ENCODE measurements at regions not wholly inside any gene's neighbourhood (a gene's known extent, or its start where the extent isn't known, plus 50 kb on each side); places are given as distances from the start of the nearest gene placed in this dataset.

- TF ChIP-seq CTCF (conservative IDR thresholded peaks at IDR 0.05; ENCODE audit: low read depth in 2 of 2) = no peak; a peak in 1 of 4 replicates
- no peak for TF ChIP-seq EZH2phosphoT487 (IDR thresholded peaks at IDR 0.05; ENCODE audit: unreplicated experiment)
- TF ChIP-seq REST (IDR thresholded peaks at IDR 0.05; ENCODE audit: unreplicated experiment) = no peak
- no peak for TF ChIP-seq POLR2AphosphoS5 (IDR thresholded peaks at IDR 0.05; ENCODE audit: low read depth)
- TF ChIP-seq JUNB (IDR thresholded peaks at IDR 0.05; ENCODE audit: unreplicated experiment) = no peak
Observed at GRCh38 chr10:37434091-37434490, 308.7 kb downstream of the ANKRD30A start.
